ENCODE measurements at regions not wholly inside any gene's neighbourhood (a gene's known extent, or its start where the extent isn't known, plus 50 kb on each side); places are given as distances from the start of the nearest gene placed in this dataset.

DNA sequence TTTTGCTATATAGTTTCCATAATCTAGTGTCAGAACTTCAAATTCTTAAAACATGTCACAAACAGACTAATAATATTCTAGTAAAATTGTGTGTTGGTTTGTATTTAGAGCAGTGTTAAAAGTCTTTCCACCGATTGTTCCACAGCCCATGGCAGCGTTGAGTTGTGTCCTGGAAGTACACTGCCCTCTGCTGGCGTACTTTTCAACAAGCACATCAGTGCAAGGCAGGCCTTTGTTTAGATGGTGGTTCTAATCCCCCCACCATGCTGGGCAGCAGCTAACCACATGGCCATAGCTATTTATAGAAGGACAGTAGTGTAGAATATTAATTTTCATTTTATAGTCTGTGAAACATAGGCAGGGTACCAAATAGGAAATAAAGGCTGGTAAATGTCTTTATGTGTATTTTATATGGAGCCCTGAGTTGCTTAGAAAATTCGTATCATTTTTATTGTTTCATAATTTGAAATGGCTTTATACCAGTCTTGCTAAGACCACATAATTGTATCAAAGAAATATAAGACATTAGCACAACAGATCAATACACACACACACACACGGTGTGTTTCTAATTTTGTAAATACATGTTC lies 235.4 kb downstream of the SEC23A start:
- TF ChIP-seq POLR2A (IDR thresholded peaks at IDR 0.05) (no peak), POLR2AphosphoS5 (IDR thresholded peaks at IDR 0.05) (no peak)
- TF ChIP-seq, protein P1, sequence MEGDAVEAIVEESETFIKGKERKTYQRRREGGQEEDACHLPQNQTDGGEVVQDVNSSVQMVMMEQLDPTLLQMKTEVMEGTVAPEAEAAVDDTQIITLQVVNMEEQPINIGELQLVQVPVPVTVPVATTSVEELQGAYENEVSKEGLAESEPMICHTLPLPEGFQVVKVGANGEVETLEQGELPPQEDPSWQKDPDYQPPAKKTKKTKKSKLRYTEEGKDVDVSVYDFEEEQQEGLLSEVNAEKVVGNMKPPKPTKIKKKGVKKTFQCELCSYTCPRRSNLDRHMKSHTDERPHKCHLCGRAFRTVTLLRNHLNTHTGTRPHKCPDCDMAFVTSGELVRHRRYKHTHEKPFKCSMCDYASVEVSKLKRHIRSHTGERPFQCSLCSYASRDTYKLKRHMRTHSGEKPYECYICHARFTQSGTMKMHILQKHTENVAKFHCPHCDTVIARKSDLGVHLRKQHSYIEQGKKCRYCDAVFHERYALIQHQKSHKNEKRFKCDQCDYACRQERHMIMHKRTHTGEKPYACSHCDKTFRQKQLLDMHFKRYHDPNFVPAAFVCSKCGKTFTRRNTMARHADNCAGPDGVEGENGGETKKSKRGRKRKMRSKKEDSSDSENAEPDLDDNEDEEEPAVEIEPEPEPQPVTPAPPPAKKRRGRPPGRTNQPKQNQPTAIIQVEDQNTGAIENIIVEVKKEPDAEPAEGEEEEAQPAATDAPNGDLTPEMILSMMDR (IDR thresholded peaks at IDR 0.05): peak; percentile 73 to 80 (median 76)

All from gastroesophageal sphincter (tissue), 3 donors.